Prostate gland (tissue), 2 donors: ENCODE measurements at regions not wholly inside any gene's neighbourhood (a gene's known extent, or its start where the extent isn't known, plus 50 kb on each side); places are given as distances from the start of the nearest gene placed in this dataset.
"Not testable (repeated sequence)": the region's sequence is repeated elsewhere in the genome, so short reads cannot be mapped to it uniquely, and the experiment has no call there.

ENCODE experiments used
- DNase-seq: peaks from one replicate; pipeline ENCODE4 v3.0.0-alpha.2; 2019; ENCODE audit warnings: low spot score
- H3K27ac ChIP-seq, 2 donors: fragments of 200-600 bp; sonication (generic); 2 replicates each; pipeline ENCODE4 v1.5.1; 2017 to 2019
- H3K27me3 ChIP-seq: fragments of 200-600 bp; sonication (generic); replicated peaks from 2 replicates; pipeline ENCODE4 v1.5.1; 2019; ENCODE audit not compliant: insufficient read depth
- H3K36me3 ChIP-seq, 2 donors: fragments of 200-600 bp; sonication (generic); 1 replicate in 1 of 2; 2 replicates in 1 of 2; pipeline versions ENCODE4 v1.5.1 to v1.8.1; 2017 to 2019
- H3K4me1 ChIP-seq: fragments of 200-600 bp; sonication (generic); replicated peaks from 2 replicates; pipeline ENCODE4 v1.5.1; 2019
- H3K4me3 ChIP-seq, 2 donors: fragments of 200-600 bp; sonication (generic); 2 replicates each; pipeline ENCODE4 v1.5.1; 2017 to 2019
- H3K9me3 ChIP-seq: fragments of 200-600 bp; sonication (generic); 2 replicates; pipeline ENCODE4 v1.5.1; 2017
- CTCF ChIP-seq, 4 experiments: fragments of 200-600 bp in 2 of 4; fragments of 450-650 bp in 2 of 4; sonication (generic) in 2 of 4; IDR thresholded peaks; 1 replicate in 3 of 4; 2 replicates in 1 of 4; pipeline ENCODE4 v1.5.1; 2016 to 2019; ENCODE audit warnings: antibody characterized with exemption in 4 of 4, mild to moderate bottlenecking in 2 of 4, moderate library complexity in 2 of 4
- POLR2A ChIP-seq: fragments of 450-650 bp; IDR thresholded peaks from one replicate; pipeline ENCODE4 v1.6.1; 2016; ENCODE audit warnings: antibody characterized with exemption, mild to moderate bottlenecking
- POLR2AphosphoS5 ChIP-seq: sonication (generic); formaldehyde crosslinking; IDR thresholded peaks from one replicate; pipeline ENCODE4 v1.6.1; 2017; ENCODE audit warnings: antibody characterized with exemption
- WGBS: methylation state at CpG from one replicate; pipeline ENCODE4 v1.1.5; 2018; 5-methylcytosine and 5-hydroxymethylcytosine counted together
- intact Hi-C: fragments of 100-400 bp; cut with DNase I; formaldehyde crosslinking; loops from one replicate; pipeline ENCODE4 v1.14.2; 2022

GRCh38 chr9:85303757-85304134 lies 438.0 kb downstream of the AGTPBP1 start:
- Histone ChIP-seq H3K9me3 (no peaks in the 10 kb centered on the region), H3K27me3 (peaks cover 2% of the 10 kb centered on the region), H3K27ac (no peak overlapping the region), H3K4me1 (no peaks in the 10 kb centered on the region), H3K4me3 (no peak overlapping the region), H3K36me3 (no peaks in the 10 kb centered on the region)
- intact Hi-C loops, result no loop called here
- DNase-seq, result no peak
- 88% methylated on average over 4 of the region's 4 CpGs for WGBS
- TF ChIP-seq POLR2A (no peak), CTCF (IDR thresholded peaks at IDR 0.05) (no peak), POLR2AphosphoS5 (no peak)

GRCh38 chr9:85302938-85303756 lies 438.6 kb downstream of the AGTPBP1 start:
- TF ChIP-seq POLR2A, result no peak
- TF ChIP-seq POLR2AphosphoS5, result no peak
- H3K4me1 ChIP-seq, result no peaks in the 10 kb centered on the region
- no peak for DNase-seq
- intact Hi-C loops, result no loop called here
- H3K27ac ChIP-seq, result no peak overlapping the region
- 79% methylated on average over 7 of the region's 7 CpGs for WGBS
- H3K9me3 ChIP-seq, result no peaks in the 10 kb centered on the region
- H3K4me3 ChIP-seq, result no peak overlapping the region
- H3K27me3 ChIP-seq, result peaks cover 2% of the 10 kb centered on the region
- H3K36me3 ChIP-seq, result no peaks in the 10 kb centered on the region

- no peak overlapping the region for H3K4me3 ChIP-seq
- intact Hi-C loops, result no loop called here
- H3K4me1 ChIP-seq, result no peaks in the 10 kb centered on the region
- H3K27me3 ChIP-seq, result peaks cover 2% of the 10 kb centered on the region
- TF ChIP-seq POLR2AphosphoS5, result no peak
- no peak for TF ChIP-seq POLR2A
- TF ChIP-seq CTCF (IDR thresholded peaks at IDR 0.05), result no peak
- no peak overlapping the region for H3K27ac ChIP-seq
- no peaks in the 10 kb centered on the region for H3K36me3 ChIP-seq
- H3K9me3 ChIP-seq, result no peaks in the 10 kb centered on the region
- no peak for DNase-seq
- WGBS, result 82% methylated on average over 4 of the region's 4 CpGs
Measured at GRCh38 chr9:85298499-85298898, 443.3 kb downstream of the AGTPBP1 start.

GRCh38 chr9:85295244-85295643 lies 446.5 kb downstream of the AGTPBP1 start:
- H3K36me3 ChIP-seq, intact Hi-C loops, H3K27me3 ChIP-seq, H3K4me3 ChIP-seq, H3K9me3 ChIP-seq, H3K4me1 ChIP-seq, DNase-seq, H3K27ac ChIP-seq: not testable (repeated sequence)
- 92% methylated on average over 4 of the region's 5 CpGs for WGBS

GRCh38 chr9:85292261-85292660 lies 449.5 kb downstream of the AGTPBP1 start:
- H3K27ac ChIP-seq, result no peak overlapping the region
- H3K4me3 ChIP-seq, result no peak overlapping the region
- no peak for DNase-seq
- H3K9me3 ChIP-seq, result no peaks in the 10 kb centered on the region
- TF ChIP-seq POLR2AphosphoS5 (no peak), POLR2A (no peak), CTCF (IDR thresholded peaks at IDR 0.05) (no peak)
- H3K4me1 ChIP-seq, result no peaks in the 10 kb centered on the region
- 73% methylated on average over 4 of the region's 4 CpGs for WGBS
- no peaks in the 10 kb centered on the region for H3K36me3 ChIP-seq
- intact Hi-C loops, result no loop called here
- no peaks in the 10 kb centered on the region for H3K27me3 ChIP-seq

- H3K4me1 ChIP-seq, result no peaks in the 10 kb centered on the region
- intact Hi-C loops, result no loop called here
- H3K27ac ChIP-seq, result no peak overlapping the region
- DNase-seq, result no peak
- H3K27me3 ChIP-seq, result no peaks in the 10 kb centered on the region
- H3K9me3 ChIP-seq, result no peaks in the 10 kb centered on the region
- H3K4me3 ChIP-seq, result no peak overlapping the region
- TF ChIP-seq CTCF (IDR thresholded peaks at IDR 0.05) (no peak), POLR2A (no peak), POLR2AphosphoS5 (no peak)
- WGBS, result 55% methylated on average over 6 of the region's 6 CpGs
- H3K36me3 ChIP-seq, result no peaks in the 10 kb centered on the region
Measured at GRCh38 chr9:85291266-85291665, 450.5 kb downstream of the AGTPBP1 start.
